ENCODE measurements at regions not wholly inside any gene's neighbourhood (a gene's known extent, or its start where the extent isn't known, plus 50 kb on each side); places are given as distances from the start of the nearest gene placed in this dataset.

DNA sequence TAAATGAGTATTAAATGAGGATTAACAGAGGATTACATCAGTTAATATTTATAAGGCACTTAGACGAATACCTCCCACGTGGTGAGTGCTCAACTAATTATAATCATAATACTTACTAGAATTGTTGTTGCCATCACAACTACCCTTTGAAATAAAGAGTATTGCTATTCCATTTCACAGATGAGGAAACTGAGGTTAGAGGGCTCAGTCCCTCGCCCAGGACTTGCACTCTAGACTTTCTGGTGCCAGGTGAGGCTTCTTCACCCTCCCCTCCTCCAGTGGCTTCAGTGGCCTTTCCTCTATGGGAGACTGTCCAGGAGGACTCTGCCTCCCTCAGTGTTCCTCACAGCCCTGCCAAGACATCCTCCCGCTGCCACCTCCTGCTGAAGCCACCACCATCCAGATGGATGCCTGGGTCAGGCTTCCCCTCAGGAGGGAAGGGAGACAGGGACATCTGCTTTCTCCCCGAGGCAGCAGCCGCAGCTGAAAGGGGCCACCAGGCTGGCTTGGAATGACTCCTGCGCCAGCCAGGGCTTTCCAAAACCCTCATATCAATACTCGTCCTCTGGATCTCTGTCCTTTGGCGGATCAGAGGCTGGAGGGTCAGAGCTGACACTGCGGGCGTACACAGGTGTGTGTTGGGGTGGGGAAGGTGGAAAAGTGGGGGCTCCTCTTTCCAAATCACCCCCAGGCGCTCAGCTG lies 580.1 kb downstream of the BUD13 start:
- in situ Hi-C loops (cut with MboI; ENCODE audit: low pct_unique_long_range_greater_than_20kb, low sequenced_read_pairs, unreplicated experiment) = no loop called here
- DNase-seq (ENCODE audit: low spot score) = no peak
- TF ChIP-seq, protein P1, sequence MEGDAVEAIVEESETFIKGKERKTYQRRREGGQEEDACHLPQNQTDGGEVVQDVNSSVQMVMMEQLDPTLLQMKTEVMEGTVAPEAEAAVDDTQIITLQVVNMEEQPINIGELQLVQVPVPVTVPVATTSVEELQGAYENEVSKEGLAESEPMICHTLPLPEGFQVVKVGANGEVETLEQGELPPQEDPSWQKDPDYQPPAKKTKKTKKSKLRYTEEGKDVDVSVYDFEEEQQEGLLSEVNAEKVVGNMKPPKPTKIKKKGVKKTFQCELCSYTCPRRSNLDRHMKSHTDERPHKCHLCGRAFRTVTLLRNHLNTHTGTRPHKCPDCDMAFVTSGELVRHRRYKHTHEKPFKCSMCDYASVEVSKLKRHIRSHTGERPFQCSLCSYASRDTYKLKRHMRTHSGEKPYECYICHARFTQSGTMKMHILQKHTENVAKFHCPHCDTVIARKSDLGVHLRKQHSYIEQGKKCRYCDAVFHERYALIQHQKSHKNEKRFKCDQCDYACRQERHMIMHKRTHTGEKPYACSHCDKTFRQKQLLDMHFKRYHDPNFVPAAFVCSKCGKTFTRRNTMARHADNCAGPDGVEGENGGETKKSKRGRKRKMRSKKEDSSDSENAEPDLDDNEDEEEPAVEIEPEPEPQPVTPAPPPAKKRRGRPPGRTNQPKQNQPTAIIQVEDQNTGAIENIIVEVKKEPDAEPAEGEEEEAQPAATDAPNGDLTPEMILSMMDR (IDR thresholded peaks at IDR 0.05; ENCODE audit: extremely low read depth, insufficient read depth, missing control alignments) = no peak

DNA sequence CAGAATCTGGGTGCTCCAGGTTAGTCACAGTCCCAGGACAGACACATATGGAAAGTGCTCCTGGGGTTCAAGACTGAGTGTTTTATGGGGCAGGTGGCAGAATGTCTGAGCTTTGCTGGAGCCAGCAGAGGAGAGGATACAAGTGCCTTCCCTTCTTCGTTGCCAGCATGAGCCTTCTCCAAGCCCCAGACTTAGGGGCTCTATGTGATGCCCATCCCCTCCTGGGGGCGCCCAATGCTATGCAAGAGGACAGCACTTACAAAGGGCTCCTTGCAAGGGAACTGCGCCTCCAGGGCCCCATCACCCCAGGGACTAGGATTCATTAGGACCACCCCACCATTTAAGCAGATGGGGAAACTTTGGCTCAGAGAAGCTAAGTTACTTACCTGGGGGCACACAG lies 581.9 kb downstream of the BUD13 start:
- in situ Hi-C loops (cut with MboI; ENCODE audit: low pct_unique_long_range_greater_than_20kb, low sequenced_read_pairs, unreplicated experiment) = no loop called here
- TF ChIP-seq, protein P1 (IDR thresholded peaks at IDR 0.05; ENCODE audit: extremely low read depth, insufficient read depth, missing control alignments) = no peak
- DNase-seq (ENCODE audit: low spot score) = no peak

DNA sequence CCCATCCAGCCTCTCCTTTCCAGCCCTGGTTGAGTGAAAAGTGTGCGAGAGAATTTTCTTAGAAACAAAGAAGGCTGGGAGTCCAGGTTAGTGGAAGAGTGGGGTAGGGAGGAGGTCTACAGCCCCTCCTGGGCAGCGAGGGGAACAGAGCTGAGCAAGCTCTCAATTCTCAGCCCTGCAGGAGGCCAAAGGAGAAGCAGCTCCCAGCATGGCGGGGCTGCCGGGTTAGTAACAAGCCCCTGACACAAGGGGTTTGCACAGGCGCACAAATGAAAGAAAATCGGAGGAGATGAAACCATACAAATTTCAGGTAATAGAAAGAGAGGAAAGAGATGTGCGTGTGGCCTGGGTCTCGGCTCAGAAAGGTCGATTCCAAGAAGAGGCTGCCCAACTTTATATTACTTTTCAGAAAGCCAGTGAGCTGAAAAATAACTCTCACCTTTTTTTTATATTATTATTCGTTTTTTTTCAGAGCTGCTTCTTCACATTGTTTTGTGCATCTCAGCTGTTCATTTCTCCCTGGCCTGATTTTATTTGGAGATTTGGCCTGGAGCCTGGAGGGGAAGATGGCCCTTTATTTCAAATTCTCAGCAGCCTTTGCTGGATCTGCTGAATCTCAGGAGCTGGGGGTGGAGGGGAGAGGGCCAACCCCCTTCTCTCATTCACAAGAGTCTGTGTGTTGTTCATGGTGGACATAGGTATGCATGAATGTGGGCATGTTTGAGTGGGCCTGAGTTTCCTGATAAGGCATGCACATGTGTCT lies 583.2 kb downstream of the BUD13 start:
- no peak for DNase-seq (ENCODE audit: low spot score)
- in situ Hi-C loops (cut with MboI; ENCODE audit: low pct_unique_long_range_greater_than_20kb, low sequenced_read_pairs, unreplicated experiment) = no loop called here
- TF ChIP-seq, protein P1 (IDR thresholded peaks at IDR 0.05; ENCODE audit: extremely low read depth, insufficient read depth, missing control alignments) = no peak

DNA sequence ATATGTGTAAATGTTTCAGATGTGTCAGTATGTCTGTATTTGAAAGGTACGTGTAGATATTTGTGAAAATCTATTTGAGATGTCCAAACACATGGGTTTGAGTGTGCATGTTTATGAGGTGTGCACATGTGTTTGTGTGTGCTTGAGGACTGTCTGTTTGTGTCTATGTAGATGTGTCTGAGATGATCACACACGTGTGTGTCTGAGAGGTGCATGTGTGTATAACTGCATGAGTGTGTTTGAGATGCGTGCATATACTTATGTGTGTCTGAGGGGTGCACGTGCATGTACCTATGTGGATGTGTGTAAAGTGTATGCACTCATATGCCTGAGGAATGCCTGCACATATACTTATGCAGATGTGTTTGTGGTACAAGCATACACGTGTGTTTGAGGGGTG lies 584.4 kb downstream of the BUD13 start:
- no peak for DNase-seq (ENCODE audit: low spot score)
- in situ Hi-C loops (cut with MboI; ENCODE audit: low pct_unique_long_range_greater_than_20kb, low sequenced_read_pairs, unreplicated experiment) = no loop called here
- TF ChIP-seq, protein P1 (IDR thresholded peaks at IDR 0.05; ENCODE audit: extremely low read depth, insufficient read depth, missing control alignments) = no peak

DNA sequence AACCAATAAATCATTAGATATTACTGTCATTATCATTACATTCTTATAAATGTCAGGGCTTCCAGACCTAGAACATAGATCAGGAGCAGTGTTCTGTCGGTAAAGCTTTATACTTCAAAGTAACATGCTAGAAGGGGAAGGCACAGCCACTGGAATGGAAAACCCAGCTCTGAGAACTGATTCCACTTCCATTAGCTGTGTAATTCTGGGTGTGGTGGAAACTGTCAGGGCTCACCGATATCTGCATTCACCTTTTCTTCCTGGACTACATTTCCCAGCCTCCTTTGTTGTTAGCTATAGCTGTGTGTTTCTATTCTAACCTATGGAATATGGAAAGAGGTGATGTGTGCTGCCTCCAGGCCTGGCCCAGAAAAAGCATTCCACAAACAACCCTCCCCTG lies 585.8 kb downstream of the BUD13 start:
- no peak for DNase-seq (ENCODE audit: low spot score)
- TF ChIP-seq, protein P1 (IDR thresholded peaks at IDR 0.05; ENCODE audit: extremely low read depth, insufficient read depth, missing control alignments) = no peak
- in situ Hi-C loops (cut with MboI; ENCODE audit: low pct_unique_long_range_greater_than_20kb, low sequenced_read_pairs, unreplicated experiment) = no loop called here

DNA sequence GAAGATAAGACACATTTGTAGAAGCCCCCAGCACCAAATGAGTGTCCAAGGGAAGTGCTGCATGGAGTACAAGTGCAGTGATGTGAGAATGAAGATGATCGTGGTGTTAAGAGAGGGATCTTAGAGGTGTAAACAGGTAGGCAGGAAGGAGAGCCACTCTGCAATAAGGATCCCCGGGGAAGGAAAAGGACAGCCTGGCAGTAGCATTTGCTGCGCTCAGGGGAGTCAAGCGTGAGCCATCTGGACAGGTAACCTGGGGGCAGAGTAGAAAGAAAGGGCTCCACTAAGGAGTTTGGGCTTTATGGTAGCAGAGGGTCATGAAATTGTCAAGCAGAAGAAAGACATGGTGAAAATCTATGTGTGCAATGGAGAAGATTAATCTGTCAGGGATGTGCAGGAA lies 587.2 kb downstream of the BUD13 start:
- in situ Hi-C loops (cut with MboI; ENCODE audit: low pct_unique_long_range_greater_than_20kb, low sequenced_read_pairs, unreplicated experiment) = no loop called here
- TF ChIP-seq, protein P1 (IDR thresholded peaks at IDR 0.05; ENCODE audit: extremely low read depth, insufficient read depth, missing control alignments) = no peak
- no peak for DNase-seq (ENCODE audit: low spot score)

Measured in GM13977 (cell line).